ENCODE measurements at regions not wholly inside any gene's neighbourhood (a gene's known extent, or its start where the extent isn't known, plus 50 kb on each side); places are given as distances from the start of the nearest gene placed in this dataset.

- CTCF ChIA-PET = interaction anchor here (0.7 to 1.2 kb wide), 6 partner anchors 9 to 557 kb away, joined by 3 to 8 read pairs (median 5); no protein-coding TSS in a partner anchor
- no peaks in the 10 kb centered on the region for H3K9me3 ChIP-seq
- no peaks in the 10 kb centered on the region for H3K36me3 ChIP-seq (ENCODE audit: control insufficient read depth in 2 of 2, extremely low read depth in 1 of 2, insufficient read depth in 1 of 2, low read length in 1 of 2)
- no peak overlapping the region for H3K27ac ChIP-seq (ENCODE audit: low read length)
- H3K4me3 ChIP-seq (ENCODE audit: control insufficient read depth in 1 of 2, extremely low read depth in 1 of 2, low read length in 1 of 2) = no peak overlapping the region
- no peaks in the 10 kb centered on the region for H3K4me1 Mint-ChIP-seq
- no peaks in the 10 kb centered on the region for H3K9me3 Mint-ChIP-seq
- 64% methylated on average over 2 of the region's 3 CpGs for WGBS (ENCODE audit: insufficient coverage)
- no peaks in the 10 kb centered on the region for H3K4me1 ChIP-seq (ENCODE audit: control insufficient read depth in 1 of 2, extremely low read depth in 1 of 2, insufficient read depth in 2 of 2, low read length in 2 of 2)
- no peaks in the 10 kb centered on the region for H3K36me3 Mint-ChIP-seq
- H3K27ac Mint-ChIP-seq = no peak overlapping the region
- ATAC-seq (replicated peaks in 1 of 4) (no peak), DNase-seq (no peak)
- H3K27me3 ChIP-seq (replicated peaks in 1 of 2; ENCODE audit: control insufficient read depth in 2 of 2, extremely low read depth in 1 of 2, insufficient read depth in 2 of 2, low read length in 1 of 2) = peaks cover 0 to 3% of the 10 kb centered on the region in 2 experiments
- peaks cover 16 to 18% of the 10 kb centered on the region in 2 donors for H3K27me3 Mint-ChIP-seq
- H3K4me3 Mint-ChIP-seq = no peak overlapping the region
- POLR2A ChIA-PET = interaction anchor here in 1 of 2 donors (0.7 kb wide), 1 partner anchor 1208 kb away, joined by 9 read pairs; no protein-coding TSS in a partner anchor
Observed at GRCh38 chr11:32325187-32325586, 110.2 kb downstream of the WT1 start.

- no peak overlapping the region for H3K4me3 Mint-ChIP-seq
- no peak overlapping the region for H3K27ac ChIP-seq (ENCODE audit: low read length)
- POLR2A ChIA-PET = no interaction called here
- no peaks in the 10 kb centered on the region for H3K4me1 Mint-ChIP-seq
- no peak overlapping the region for H3K4me3 ChIP-seq (ENCODE audit: control insufficient read depth in 1 of 2, extremely low read depth in 1 of 2, low read length in 1 of 2)
- no peaks in the 10 kb centered on the region for H3K36me3 ChIP-seq (ENCODE audit: control insufficient read depth in 2 of 2, extremely low read depth in 1 of 2, insufficient read depth in 1 of 2, low read length in 1 of 2)
- peaks cover 15 to 16% of the 10 kb centered on the region in 2 donors for H3K27me3 Mint-ChIP-seq
- DNase-seq (no peak), ATAC-seq (replicated peaks in 1 of 4) (no peak)
- CTCF ChIA-PET = no interaction called here
- no peaks in the 10 kb centered on the region for H3K9me3 Mint-ChIP-seq
- peaks cover 0 to 4% of the 10 kb centered on the region in 2 experiments for H3K27me3 ChIP-seq (replicated peaks in 1 of 2; ENCODE audit: control insufficient read depth in 2 of 2, extremely low read depth in 1 of 2, insufficient read depth in 2 of 2, low read length in 1 of 2)
- H3K9me3 ChIP-seq = no peaks in the 10 kb centered on the region
- H3K4me1 ChIP-seq (ENCODE audit: control insufficient read depth in 1 of 2, extremely low read depth in 1 of 2, insufficient read depth in 2 of 2, low read length in 2 of 2) = no peaks in the 10 kb centered on the region
- WGBS (ENCODE audit: insufficient coverage) = no CpG with 5 or more reads among the region's 2 CpGs
- no peaks in the 10 kb centered on the region for H3K36me3 Mint-ChIP-seq
- H3K27ac Mint-ChIP-seq = no peak overlapping the region
Observed at GRCh38 chr11:32325725-32326124, 109.6 kb downstream of the WT1 start.

- no peaks in the 10 kb centered on the region for H3K36me3 ChIP-seq (ENCODE audit: control insufficient read depth in 2 of 2, extremely low read depth in 1 of 2, insufficient read depth in 1 of 2, low read length in 1 of 2)
- ChIA-PET POLR2A (no interaction called here), CTCF (interaction anchor here in 1 of 2 donors (0.6 kb wide), 1 partner anchor 1033 kb away, joined by 3 read pairs; no protein-coding TSS in a partner anchor)
- H3K4me3 ChIP-seq (ENCODE audit: control insufficient read depth in 1 of 2, extremely low read depth in 1 of 2, low read length in 1 of 2) = no peak overlapping the region
- WGBS (ENCODE audit: insufficient coverage) = no CpG with 5 or more reads among the region's 3 CpGs
- H3K27ac ChIP-seq (ENCODE audit: low read length) = no peak overlapping the region
- Mint-ChIP-seq H3K4me1 (no peaks in the 10 kb centered on the region), H3K36me3 (no peaks in the 10 kb centered on the region), H3K4me3 (no peak overlapping the region), H3K9me3 (no peaks in the 10 kb centered on the region), H3K27me3 (peaks cover 13 to 22% of the 10 kb centered on the region in 2 donors), H3K27ac (no peak overlapping the region)
- no peak for DNase-seq
- peaks cover 0 to 11% of the 10 kb centered on the region in 2 experiments for H3K27me3 ChIP-seq (replicated peaks in 1 of 2; ENCODE audit: control insufficient read depth in 2 of 2, extremely low read depth in 1 of 2, insufficient read depth in 2 of 2, low read length in 1 of 2)
- no peaks in the 10 kb centered on the region for H3K9me3 ChIP-seq
- no peaks in the 10 kb centered on the region for H3K4me1 ChIP-seq (ENCODE audit: control insufficient read depth in 1 of 2, extremely low read depth in 1 of 2, insufficient read depth in 2 of 2, low read length in 2 of 2)
- ATAC-seq (replicated peaks in 1 of 4) = no peak
Observed at GRCh38 chr11:32326522-32326921, 108.8 kb downstream of the WT1 start.

GRCh38 chr11:32328392-32328791 is 106.9 kb downstream of the WT1 start:
- H3K4me3 Mint-ChIP-seq = no peak overlapping the region
- Histone ChIP-seq H3K27ac (ENCODE audit: low read length) (no peak overlapping the region), H3K9me3 (no peaks in the 10 kb centered on the region), H3K36me3 (ENCODE audit: control insufficient read depth in 2 of 2, extremely low read depth in 1 of 2, insufficient read depth in 1 of 2, low read length in 1 of 2) (no peaks in the 10 kb centered on the region), H3K4me3 (ENCODE audit: control insufficient read depth in 1 of 2, extremely low read depth in 1 of 2, low read length in 1 of 2) (no peak overlapping the region), H3K4me1 (ENCODE audit: control insufficient read depth in 1 of 2, extremely low read depth in 1 of 2, insufficient read depth in 2 of 2, low read length in 2 of 2) (peaks cover 0 to 4% of the 10 kb centered on the region in 2 experiments), H3K27me3 (replicated peaks in 1 of 2; ENCODE audit: control insufficient read depth in 2 of 2, extremely low read depth in 1 of 2, insufficient read depth in 2 of 2, low read length in 1 of 2) (peaks cover 0 to 16% of the 10 kb centered on the region in 2 experiments)
- POLR2A ChIA-PET = no interaction called here
- WGBS (ENCODE audit: insufficient coverage) = no CpG with 5 or more reads among the region's 1 CpG
- ATAC-seq (replicated peaks in 1 of 4) = no peak
- DNase-seq = no peak
- CTCF ChIA-PET = no interaction called here
- no peak overlapping the region for H3K27ac Mint-ChIP-seq
- H3K36me3 Mint-ChIP-seq = no peaks in the 10 kb centered on the region
- no peaks in the 10 kb centered on the region for H3K9me3 Mint-ChIP-seq
- H3K4me1 Mint-ChIP-seq = peaks cover 10 to 16% (median 14%) of the 10 kb centered on the region in 3 donors
- H3K27me3 Mint-ChIP-seq = peaks cover 28% of the 10 kb centered on the region in 2 donors

- no peaks in the 10 kb centered on the region for H3K9me3 ChIP-seq
- no peak for ATAC-seq (replicated peaks in 1 of 4)
- CTCF ChIA-PET = no interaction called here
- H3K36me3 ChIP-seq (ENCODE audit: control insufficient read depth in 2 of 2, extremely low read depth in 1 of 2, insufficient read depth in 1 of 2, low read length in 1 of 2) = no peaks in the 10 kb centered on the region
- Mint-ChIP-seq H3K9me3 (no peaks in the 10 kb centered on the region), H3K27me3 (peaks cover 43 to 45% of the 10 kb centered on the region in 2 donors), H3K36me3 (no peaks in the 10 kb centered on the region), H3K4me3 (no peak overlapping the region), H3K27ac (no peak overlapping the region), H3K4me1 (peaks cover 14 to 18% (median 16%) of the 10 kb centered on the region in 3 donors)
- peaks cover 0 to 10% of the 10 kb centered on the region in 2 experiments for H3K4me1 ChIP-seq (ENCODE audit: control insufficient read depth in 1 of 2, extremely low read depth in 1 of 2, insufficient read depth in 2 of 2, low read length in 2 of 2)
- H3K27me3 ChIP-seq (replicated peaks in 1 of 2; ENCODE audit: control insufficient read depth in 2 of 2, extremely low read depth in 1 of 2, insufficient read depth in 2 of 2, low read length in 1 of 2) = peaks cover 0 to 38% of the 10 kb centered on the region in 2 experiments
- no peak overlapping the region for H3K4me3 ChIP-seq (ENCODE audit: control insufficient read depth in 1 of 2, extremely low read depth in 1 of 2, low read length in 1 of 2)
- POLR2A ChIA-PET = no interaction called here
- no peak for DNase-seq
- 87% methylated on average over 10 of the region's 10 CpGs for WGBS (ENCODE audit: insufficient coverage)
- H3K27ac ChIP-seq (ENCODE audit: low read length) = no peak overlapping the region
Observed at GRCh38 chr11:32331098-32331497, 104.2 kb downstream of the WT1 start.

- no peak overlapping the region for H3K27ac Mint-ChIP-seq
- Histone ChIP-seq H3K36me3 (ENCODE audit: control insufficient read depth in 2 of 2, extremely low read depth in 1 of 2, insufficient read depth in 1 of 2, low read length in 1 of 2) (no peaks in the 10 kb centered on the region), H3K27ac (ENCODE audit: low read length) (no peak overlapping the region), H3K27me3 (replicated peaks in 1 of 2; ENCODE audit: control insufficient read depth in 2 of 2, extremely low read depth in 1 of 2, insufficient read depth in 2 of 2, low read length in 1 of 2) (peaks cover 0 to 38% of the 10 kb centered on the region in 2 experiments), H3K9me3 (no peaks in the 10 kb centered on the region), H3K4me1 (ENCODE audit: control insufficient read depth in 1 of 2, extremely low read depth in 1 of 2, insufficient read depth in 2 of 2, low read length in 2 of 2) (peaks cover 0 to 10% of the 10 kb centered on the region in 2 experiments), H3K4me3 (ENCODE audit: control insufficient read depth in 1 of 2, extremely low read depth in 1 of 2, low read length in 1 of 2) (no peak overlapping the region)
- H3K27me3 Mint-ChIP-seq = peaks cover 44 to 48% of the 10 kb centered on the region in 2 donors
- no peak for DNase-seq
- no peaks in the 10 kb centered on the region for H3K36me3 Mint-ChIP-seq
- H3K4me1 Mint-ChIP-seq = peaks cover 14 to 18% (median 16%) of the 10 kb centered on the region in 3 donors
- no peaks in the 10 kb centered on the region for H3K9me3 Mint-ChIP-seq
- 44% methylated on average over 1 of the region's 1 CpG for WGBS (ENCODE audit: insufficient coverage)
- no peak for ATAC-seq (replicated peaks in 1 of 4)
- peak overlapping the region in 1 of 3 donors; percentile 79 for H3K4me3 Mint-ChIP-seq
- ChIA-PET POLR2A (no interaction called here), CTCF (interaction anchor here in 1 of 2 donors (0.5 kb wide), 1 partner anchor 9 kb away, joined by 3 read pairs; no protein-coding TSS in a partner anchor)
Observed at GRCh38 chr11:32331792-32332191, 103.5 kb downstream of the WT1 start.

All from T-cell (primary cell).